Endothelial cell of umbilical vein (primary cell): ENCODE measurements at regions not wholly inside any gene's neighbourhood (a gene's known extent, or its start where the extent isn't known, plus 50 kb on each side); places are given as distances from the start of the nearest gene placed in this dataset.

Experiments
- BruUV-seq: library from RNA; stranded (reverse); fragments of 400-500 nt; replicated peaks from 2 replicates; lab custom pipeline; 2021; lab: Mats Ljungman, UMichigan
- CTCF ChIA-PET: fragments of 300-600, 350-600 bp; sonication (Branson Sonifier 250); formaldehyde crosslinking; loops from one replicate; lab custom pipeline; 2021; ENCODE audit warnings: antibody characterized with exemption, inconsistent platforms; lab: Charles Lee
- POLR2A ChIA-PET: fragments of 300-600, 350-600 bp; sonication (Branson Sonifier 250); formaldehyde crosslinking; loops from one replicate; lab custom pipeline; 2021; ENCODE audit warnings: antibody characterized with exemption, inconsistent platforms; lab: Charles Lee
- DNase-seq: peaks from one replicate; pipeline ENCODE4 v3.0.0-alpha.2; 2011; ENCODE audit warnings: low read depth, low spot score
- FAIRE-seq: peaks from 2 replicates; lab custom pipeline; 2011; peaks lifted over from hg19 to GRCh38; lab: Jason Lieb, UNC
- H2AFZ ChIP-seq: 2 replicates; pipeline ENCODE4 v1.6.0; 2012; ENCODE audit warnings: low read depth, low read length, control low read depth, inconsistent platforms
- H3K27ac ChIP-seq: 2 replicates; pipeline ENCODE4 v1.5.1; 2011; ENCODE audit warnings: low read depth, mild to moderate bottlenecking, control low read depth, low read length, moderate library complexity; ENCODE audit not compliant: insufficient read depth
- H3K27me3 ChIP-seq, 2 experiments: 2 replicates each; pipeline versions ENCODE4 v1.6.0 to v1.6.1; 2011; ENCODE audit warnings: low read length in 2 of 2, mixed read lengths in 1 of 2; ENCODE audit not compliant: control insufficient read depth in 2 of 2, insufficient read depth in 2 of 2
- H3K36me3 ChIP-seq, 2 experiments: 2 replicates in 1 of 2; 3 replicates in 1 of 2; pipeline ENCODE4 v1.5.1; 2011; ENCODE audit warnings: low read length in 2 of 2, mild to moderate bottlenecking in 1 of 2, moderate library complexity in 1 of 2; ENCODE audit not compliant: control insufficient read depth in 2 of 2, insufficient read depth in 2 of 2; ENCODE audit errors: extremely low read depth in 1 of 2
- H3K4me1 ChIP-seq: 3 replicates; pipeline ENCODE4 v1.5.1; 2011; ENCODE audit warnings: mild to moderate bottlenecking, low read length; ENCODE audit not compliant: control insufficient read depth, insufficient read depth; ENCODE audit errors: extremely low read depth
- H3K4me2 ChIP-seq: 2 replicates; pipeline ENCODE4 v1.6.1; 2011; ENCODE audit warnings: low read length, control low read depth, mixed read lengths; ENCODE audit not compliant: insufficient read depth
- H3K4me3 ChIP-seq, 3 experiments: fragments of 200-600 bp in 1 of 3; sonication (generic), shearing (Covaris generic) in 1 of 3; replicated peaks in 1 of 3; 2 replicates each; pipeline ENCODE4 v1.5.1; 2011 to 2016; ENCODE audit warnings: control low read depth in 3 of 3, low read length in 3 of 3, mild to moderate bottlenecking in 2 of 3, inconsistent platforms in 1 of 3, low read depth in 1 of 3, moderate library complexity in 1 of 3; ENCODE audit not compliant: insufficient read depth in 1 of 3
- H3K79me2 ChIP-seq: 2 replicates; pipeline ENCODE4 v1.6.0; 2012; ENCODE audit warnings: low read length, inconsistent platforms; ENCODE audit not compliant: control insufficient read depth, insufficient read depth
- H3K9ac ChIP-seq: replicated peaks from 2 replicates; pipeline ENCODE3; 2011; ENCODE audit warnings: low read length, control low read depth; ENCODE audit not compliant: insufficient read depth; ENCODE audit errors: extremely low read depth
- H3K9me1 ChIP-seq: replicated peaks from 3 replicates; pipeline ENCODE4 v1.6.0; 2011; ENCODE audit warnings: mild to moderate bottlenecking, low read length; ENCODE audit not compliant: control insufficient read depth, insufficient read depth; ENCODE audit errors: extremely low read depth
- H3K9me3 ChIP-seq: replicated peaks from 2 replicates; pipeline ENCODE4 v1.5.1; 2012; ENCODE audit warnings: low read length, inconsistent platforms; ENCODE audit not compliant: control insufficient read depth, insufficient read depth
- H4K20me1 ChIP-seq: replicated peaks from 2 replicates; pipeline ENCODE3; 2011; ENCODE audit warnings: mild to moderate bottlenecking, low read length; ENCODE audit not compliant: control insufficient read depth, insufficient read depth; ENCODE audit errors: extremely low read depth
- CTCF ChIP-seq, 2 donors: IDR thresholded peaks; 1 replicate in 1 of 2; 2 replicates in 1 of 2; pipeline ENCODE4 v1.5.1; 2011; ENCODE audit warnings: low read length in 2 of 2, mild to moderate bottlenecking in 2 of 2, moderate library complexity in 2 of 2, control low read depth in 1 of 2, inconsistent platforms in 1 of 2, low read depth in 1 of 2; ENCODE audit not compliant: insufficient read depth in 1 of 2; ENCODE audit errors: extremely low read depth in 1 of 2
- GATA2 ChIP-seq: IDR thresholded peaks from 2 replicates; pipeline ENCODE4 v1.7.0; 2011; ENCODE audit warnings: low read depth, mild to moderate bottlenecking, moderate library complexity, mixed read lengths, low read length; ENCODE audit not compliant: insufficient read length, insufficient read depth
- JUN ChIP-seq: IDR thresholded peaks from 2 replicates; pipeline ENCODE4 v1.6.1; 2011; ENCODE audit warnings: borderline replicate concordance, low read depth; ENCODE audit not compliant: insufficient read length, insufficient read depth
- MYC ChIP-seq: IDR thresholded peaks from one replicate; pipeline ENCODE4 v1.6.1; 2011; ENCODE audit warnings: mild to moderate bottlenecking, low read depth, low read length
- POLR2A ChIP-seq: IDR thresholded peaks from 2 replicates; pipeline ENCODE4 v1.6.1; 2012; ENCODE audit warnings: low read depth, mild to moderate bottlenecking, control low read depth, low read length
- POLR2AphosphoS5 ChIP-seq: IDR thresholded peaks from 2 replicates; pipeline ENCODE4 v1.6.1; 2012; ENCODE audit warnings: low read depth, mild to moderate bottlenecking, control low read depth, low read length, moderate library complexity; ENCODE audit not compliant: insufficient read depth
- dilution Hi-C: fragments of 300-500 bp; cut with MboI; formaldehyde crosslinking; loops from one replicate; pipeline ENCODE4 v1.15.0; 2019; ENCODE audit warnings: low sequenced_read_pairs; ENCODE audit not compliant: extremely low pct_ligation_motif_present
- intact Hi-C: fragments of 100-400 bp; cut with micrococcal nuclease; formaldehyde crosslinking; loops from one replicate; pipeline ENCODE4 v1.10.0; 2022
- TF ChIP-seq, protein P1 (sequence below): IDR thresholded peaks from 2 replicates; pipeline ENCODE4 v1.6.1; 2011; ENCODE audit not compliant: insufficient read depth, insufficient read length

GRCh38 chr6:49151461-49151860 is 311.6 kb downstream of the MMUT start:
- POLR2A ChIA-PET: no interaction called here
- H3K27ac ChIP-seq: no peak overlapping the region
- dilution Hi-C loops: no loop called here

More at GRCh38 chr6:49151461-49151860, 311.6 kb downstream of the MMUT start:
- H3K9ac ChIP-seq: no peak overlapping the region
- CTCF ChIA-PET: no interaction called here
- H3K4me2 ChIP-seq: no peak overlapping the region
- no peak for DNase-seq
- H3K9me3 ChIP-seq: no peaks in the 10 kb centered on the region
- no peak overlapping the region for H3K4me3 ChIP-seq
- no peak for FAIRE-seq
- intact Hi-C loops: no loop called here
- H3K27me3 ChIP-seq: no peaks in the 10 kb centered on the region
- no peak overlapping the region for H2AFZ ChIP-seq
- TF ChIP-seq JUN: no peak
- no peak for TF ChIP-seq POLR2AphosphoS5
- no peak for TF ChIP-seq GATA2
- TF ChIP-seq CTCF (IDR thresholded peaks at IDR 0.05; ENCODE audit: extremely low read depth in 1 of 2, insufficient read depth in 1 of 2, low read depth in 1 of 2, low read length in 2 of 2): no peak
- no peak for TF ChIP-seq POLR2A
- no peak for TF ChIP-seq MYC
- TF ChIP-seq, protein P1, sequence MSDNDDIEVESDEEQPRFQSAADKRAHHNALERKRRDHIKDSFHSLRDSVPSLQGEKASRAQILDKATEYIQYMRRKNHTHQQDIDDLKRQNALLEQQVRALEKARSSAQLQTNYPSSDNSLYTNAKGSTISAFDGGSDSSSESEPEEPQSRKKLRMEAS: no peak
- no peaks in the 10 kb centered on the region for H3K4me1 ChIP-seq
- no peaks in the 10 kb centered on the region for H3K36me3 ChIP-seq
- no TSS peak for BruUV-seq
- no peaks in the 10 kb centered on the region for H4K20me1 ChIP-seq
- H3K79me2 ChIP-seq: no peaks in the 10 kb centered on the region
- no peaks in the 10 kb centered on the region for H3K9me1 ChIP-seq
